ENCODE measurements at regions not wholly inside any gene's neighbourhood (a gene's known extent, or its start where the extent isn't known, plus 50 kb on each side); places are given as distances from the start of the nearest gene placed in this dataset.
"Not testable (repeated sequence)": the region's sequence is repeated elsewhere in the genome, so short reads cannot be mapped to it uniquely, and the experiment has no call there.

GRCh38 chr2:183849826-183850225 lies 725.6 kb downstream of the NUP35 start:
- not testable (repeated sequence) for TF ChIP-seq CTCF, POLR2A (IDR thresholded peaks at IDR 0.05)

All from thyroid gland (tissue), 4 donors.